ENCODE measurements at regions not wholly inside any gene's neighbourhood (a gene's known extent, or its start where the extent isn't known, plus 50 kb on each side); places are given as distances from the start of the nearest gene placed in this dataset.

GRCh38 chr3:161946443-161946960 is 449.9 kb downstream of the OTOL1 start (continued):
- TF ChIP-seq SFPQ (IDR thresholded peaks at IDR 0.05; ENCODE audit: low read depth, low read length), result no peak
- no peak for TF ChIP-seq SRSF7 (optimal IDR thresholded peaks at IDR 0.05; ENCODE audit: low read depth, low read length)
- no peak for TF ChIP-seq HDAC3 (IDR thresholded peaks at IDR 0.05; ENCODE audit: borderline replicate concordance, partially characterized antibody)
- TF ChIP-seq KAT2B (IDR thresholded peaks at IDR 0.05; ENCODE audit: low read depth, low read length), result no peak
- TF ChIP-seq TFE3 (CRISPR knock-in tag; IDR thresholded peaks at IDR 0.05), result no peak
- TF ChIP-seq CTCFL (IDR thresholded peaks at IDR 0.05; ENCODE audit: borderline replicate concordance, insufficient read depth, low read depth, low read length, poor library complexity, severe bottlenecking), result no peak
